ENCODE measurements at regions not wholly inside any gene's neighbourhood (a gene's known extent, or its start where the extent isn't known, plus 50 kb on each side); places are given as distances from the start of the nearest gene placed in this dataset.
"Not testable (repeated sequence)": the region's sequence is repeated elsewhere in the genome, so short reads cannot be mapped to it uniquely, and the experiment has no call there.

GRCh38 chr4:89492581-89493071, 185.0 kb upstream of the GPRIN3 start:
- H3K4me3 ChIP-seq (ENCODE audit: control insufficient read depth, low read depth, low read length) = no peak overlapping the region
- DNase-seq (ENCODE audit: low read depth) = peak; percentile 43
- TF ChIP-seq CTCF (IDR thresholded peaks at IDR 0.05; ENCODE audit: control insufficient read depth, insufficient read depth, low read depth, low read length, missing control alignments) = no peak

- no peak for TF ChIP-seq CTCF (IDR thresholded peaks at IDR 0.05; ENCODE audit: control insufficient read depth, insufficient read depth, low read depth, low read length, missing control alignments)
- no peak overlapping the region for H3K4me3 ChIP-seq (ENCODE audit: control insufficient read depth, low read depth, low read length)
- no peak for DNase-seq (ENCODE audit: low read depth)
Observed at GRCh38 chr4:89491761-89492160, 184.2 kb upstream of the GPRIN3 start.

GRCh38 chr4:89489921-89490431, 182.4 kb upstream of the GPRIN3 start:
- DNase-seq (ENCODE audit: low read depth); H3K4me3 ChIP-seq (ENCODE audit: control insufficient read depth, low read depth, low read length): not testable (repeated sequence)

- no peak for TF ChIP-seq CTCF (IDR thresholded peaks at IDR 0.05; ENCODE audit: control insufficient read depth, insufficient read depth, low read depth, low read length, missing control alignments)
- no peak for DNase-seq (ENCODE audit: low read depth)
- no peak overlapping the region for H3K4me3 ChIP-seq (ENCODE audit: control insufficient read depth, low read depth, low read length)
Observed at GRCh38 chr4:89489338-89489771, 181.8 kb upstream of the GPRIN3 start.

- no peak for DNase-seq (ENCODE audit: low read depth)
- no peak overlapping the region for H3K4me3 ChIP-seq (ENCODE audit: control insufficient read depth, low read depth, low read length)
- TF ChIP-seq CTCF (IDR thresholded peaks at IDR 0.05; ENCODE audit: control insufficient read depth, insufficient read depth, low read depth, low read length, missing control alignments) = no peak
Observed at GRCh38 chr4:89488736-89489135, 181.1 kb upstream of the GPRIN3 start.

GRCh38 chr4:89486673-89487072, 179.1 kb upstream of the GPRIN3 start:
- no peak for DNase-seq (ENCODE audit: low read depth)
- no peak for TF ChIP-seq CTCF (IDR thresholded peaks at IDR 0.05; ENCODE audit: control insufficient read depth, insufficient read depth, low read depth, low read length, missing control alignments)
- H3K4me3 ChIP-seq (ENCODE audit: control insufficient read depth, low read depth, low read length) = no peak overlapping the region

GRCh38 chr4:89486042-89486441, 178.4 kb upstream of the GPRIN3 start:
- DNase-seq (ENCODE audit: low read depth) = no peak
- TF ChIP-seq CTCF (IDR thresholded peaks at IDR 0.05; ENCODE audit: control insufficient read depth, insufficient read depth, low read depth, low read length, missing control alignments) = peak; percentile 43
- H3K4me3 ChIP-seq (ENCODE audit: control insufficient read depth, low read depth, low read length) = no peak overlapping the region
